T-cell (primary cell): ENCODE measurements at regions not wholly inside any gene's neighbourhood (a gene's known extent, or its start where the extent isn't known, plus 50 kb on each side); places are given as distances from the start of the nearest gene placed in this dataset.

Experiments used
- ATAC-seq, 4 experiments: fragments of 200-7000 bp in 3 of 4; fragments of 150-1000 bp in 1 of 4; cut with Tn5 transposase; replicated peaks in 1 of 4; 1 replicate in 3 of 4; 2 replicates in 1 of 4; pipeline ENCODE4 v1.10.0; 2021; ENCODE audit warnings: moderate library complexity in 3 of 4, mild to moderate bottlenecking in 2 of 4, moderate number of reproducible peaks in 1 of 4
- CTCF ChIA-PET, 2 donors: fragments of 300-600 bp; sonication (Branson Sonifier 250); formaldehyde crosslinking; loops; one replicate each; lab custom pipeline; 2022; ENCODE audit warnings: antibody characterized with exemption in 2 of 2; lab: Charles Lee
- POLR2A ChIA-PET, 2 donors: fragments of 300-600 bp; sonication (Branson Sonifier 250); formaldehyde crosslinking; loops; one replicate each; lab custom pipeline; 2022; ENCODE audit warnings: antibody characterized with exemption in 2 of 2; lab: Charles Lee
- DNase-seq, 35 experiments: peaks; one replicate each; pipeline versions ENCODE4 v3.0.0 to v3.0.0-alpha.2; 2013 to 2023
- H3K27ac ChIP-seq: one replicate; pipeline ENCODE4 v1.5.1; 2013; ENCODE audit warnings: low read length
- H3K27me3 ChIP-seq, 2 experiments: replicated peaks in 1 of 2; 1 replicate in 1 of 2; 2 replicates in 1 of 2; pipeline versions ENCODE4 v1.6.1 to v1.7.0; 2013; ENCODE audit warnings: low read length in 1 of 2, mixed read lengths in 1 of 2; ENCODE audit not compliant: control insufficient read depth in 2 of 2, insufficient read depth in 2 of 2; ENCODE audit errors: extremely low read depth in 1 of 2
- H3K36me3 ChIP-seq, 2 donors: 1 replicate in 1 of 2; 2 replicates in 1 of 2; pipeline versions ENCODE4 v1.6.1 to v1.7.0; 2013; ENCODE audit warnings: low read length in 1 of 2; ENCODE audit not compliant: control insufficient read depth in 2 of 2, insufficient read depth in 1 of 2; ENCODE audit errors: extremely low read depth in 1 of 2
- H3K4me1 ChIP-seq, 2 experiments: 1 replicate in 1 of 2; 2 replicates in 1 of 2; pipeline versions ENCODE4 v1.6.1 to v1.7.0; 2013; ENCODE audit warnings: low read length in 2 of 2, mixed read lengths in 1 of 2; ENCODE audit not compliant: insufficient read depth in 2 of 2, control insufficient read depth in 1 of 2; ENCODE audit errors: extremely low read depth in 1 of 2
- H3K4me3 ChIP-seq, 2 donors: 1 replicate in 1 of 2; 2 replicates in 1 of 2; pipeline versions ENCODE4 v1.5.1 to v1.7.0; 2013; ENCODE audit warnings: mild to moderate bottlenecking in 2 of 2, low read length in 1 of 2, moderate library complexity in 1 of 2; ENCODE audit not compliant: control insufficient read depth in 1 of 2; ENCODE audit errors: extremely low read depth in 1 of 2
- H3K9me3 ChIP-seq: 2 replicates; pipeline ENCODE4 v1.7.0; 2013
- H3K27ac Mint-ChIP-seq, 2 donors: one replicate each; pipeline ENCODE4 v1.8.0; 2020 to 2021; ENCODE audit warnings: mild to moderate bottlenecking in 2 of 2, mixed read lengths in 2 of 2
- H3K27me3 Mint-ChIP-seq, 2 donors: one replicate each; pipeline ENCODE4 v1.8.0; 2021 to 2022; ENCODE audit warnings: mixed read lengths in 2 of 2
- H3K36me3 Mint-ChIP-seq: one replicate; pipeline ENCODE4 v1.8.0; 2021; ENCODE audit warnings: mixed read lengths
- H3K4me1 Mint-ChIP-seq, 3 donors: one replicate each; pipeline ENCODE4 v1.8.0; 2020 to 2022; ENCODE audit warnings: mixed read lengths in 3 of 3, mild to moderate bottlenecking in 1 of 3
- H3K4me3 Mint-ChIP-seq, 3 donors: one replicate each; pipeline ENCODE4 v1.8.0; 2020 to 2022; ENCODE audit warnings: mild to moderate bottlenecking in 3 of 3, mixed read lengths in 3 of 3, moderate library complexity in 3 of 3
- H3K9me3 Mint-ChIP-seq, 3 donors: one replicate each; pipeline ENCODE4 v1.8.0; 2020 to 2022; ENCODE audit warnings: mixed read lengths in 3 of 3
- WGBS: methylation state at CpG from one replicate; pipeline ENCODE4 v1.1.5; 2013; ENCODE audit warnings: missing lambda C conversion rate; ENCODE audit not compliant: insufficient coverage; 5-methylcytosine and 5-hydroxymethylcytosine counted together

- Histone ChIP-seq H3K4me3 (no peak overlapping the region), H3K27me3 (no peaks in the 10 kb centered on the region), H3K9me3 (no peaks in the 10 kb centered on the region), H3K27ac (no peak overlapping the region), H3K36me3 (no peaks in the 10 kb centered on the region), H3K4me1 (no peaks in the 10 kb centered on the region)
- DNase-seq, result no peak
- H3K4me1 Mint-ChIP-seq, result no peaks in the 10 kb centered on the region
- no peak overlapping the region for H3K27ac Mint-ChIP-seq
- peaks cover 0 to 14% (median 9%) of the 10 kb centered on the region in 3 donors for H3K9me3 Mint-ChIP-seq
- no CpG with 5 or more reads among the region's 2 CpGs for WGBS
- no peaks in the 10 kb centered on the region for H3K27me3 Mint-ChIP-seq
- POLR2A ChIA-PET, result no interaction called here
- H3K36me3 Mint-ChIP-seq, result no peaks in the 10 kb centered on the region
- ATAC-seq, result no peak
- H3K4me3 Mint-ChIP-seq, result no peak overlapping the region
- CTCF ChIA-PET, result no interaction called here
Observed at GRCh38 chr9:13556656-13557055, 277.2 kb upstream of the MPDZ start.

GRCh38 chr9:13555989-13556500, 276.6 kb upstream of the MPDZ start:
- Histone ChIP-seq H3K9me3 (no peaks in the 10 kb centered on the region), H3K4me1 (no peaks in the 10 kb centered on the region), H3K27ac (no peak overlapping the region), H3K4me3 (no peak overlapping the region), H3K27me3 (no peaks in the 10 kb centered on the region), H3K36me3 (no peaks in the 10 kb centered on the region)
- no CpG with 5 or more reads among the region's 5 CpGs for WGBS
- no peak for ATAC-seq
- Mint-ChIP-seq H3K27ac (no peak overlapping the region), H3K4me1 (no peaks in the 10 kb centered on the region), H3K4me3 (no peak overlapping the region), H3K36me3 (no peaks in the 10 kb centered on the region), H3K9me3 (peaks cover 5 to 14% (median 14%) of the 10 kb centered on the region in 3 donors), H3K27me3 (no peaks in the 10 kb centered on the region)
- CTCF ChIA-PET, result no interaction called here
- DNase-seq, result no peak
- POLR2A ChIA-PET, result no interaction called here

GRCh38 chr9:13555516-13555915, 276.0 kb upstream of the MPDZ start:
- H3K27ac ChIP-seq, result no peak overlapping the region
- H3K27me3 ChIP-seq, result no peaks in the 10 kb centered on the region
- H3K27me3 Mint-ChIP-seq, result no peaks in the 10 kb centered on the region
- CTCF ChIA-PET, result interaction anchor here in 1 of 2 donors (0.6 kb wide), 2 partner anchors 82 to 229 kb away, joined by 3 to 4 read pairs; no protein-coding TSS in a partner anchor
- no peak for DNase-seq
- H3K36me3 ChIP-seq, result no peaks in the 10 kb centered on the region
- H3K4me1 Mint-ChIP-seq, result no peaks in the 10 kb centered on the region
- ATAC-seq, result no peak
- no peaks in the 10 kb centered on the region for H3K36me3 Mint-ChIP-seq
- no peak overlapping the region for H3K27ac Mint-ChIP-seq
- peaks cover 7 to 13% (median 12%) of the 10 kb centered on the region in 3 donors for H3K9me3 Mint-ChIP-seq
- WGBS, result no CpG with 5 or more reads among the region's 4 CpGs
- POLR2A ChIA-PET, result no interaction called here
- no peaks in the 10 kb centered on the region for H3K9me3 ChIP-seq
- no peak overlapping the region for H3K4me3 ChIP-seq
- no peak overlapping the region for H3K4me3 Mint-ChIP-seq
- H3K4me1 ChIP-seq, result no peaks in the 10 kb centered on the region

- no peak for DNase-seq
- ChIA-PET CTCF (no interaction called here), POLR2A (no interaction called here)
- H3K9me3 Mint-ChIP-seq, result peaks cover 5 to 13% (median 8%) of the 10 kb centered on the region in 3 donors
- H3K4me3 ChIP-seq, result no peak overlapping the region
- H3K27ac ChIP-seq, result no peak overlapping the region
- H3K27me3 ChIP-seq, result no peaks in the 10 kb centered on the region
- no peaks in the 10 kb centered on the region for H3K9me3 ChIP-seq
- H3K27ac Mint-ChIP-seq, result no peak overlapping the region
- H3K36me3 Mint-ChIP-seq, result no peaks in the 10 kb centered on the region
- no peaks in the 10 kb centered on the region for H3K36me3 ChIP-seq
- H3K4me1 Mint-ChIP-seq, result no peaks in the 10 kb centered on the region
- H3K4me3 Mint-ChIP-seq, result no peak overlapping the region
- H3K27me3 Mint-ChIP-seq, result no peaks in the 10 kb centered on the region
- H3K4me1 ChIP-seq, result no peaks in the 10 kb centered on the region
- no peak for ATAC-seq
Observed at GRCh38 chr9:13554626-13555025, 275.1 kb upstream of the MPDZ start.

GRCh38 chr9:13552606-13553215, 273.2 kb upstream of the MPDZ start:
- Histone ChIP-seq H3K36me3 (no peaks in the 10 kb centered on the region), H3K27ac (no peak overlapping the region), H3K4me3 (no peak overlapping the region), H3K9me3 (no peaks in the 10 kb centered on the region), H3K4me1 (no peaks in the 10 kb centered on the region), H3K27me3 (no peaks in the 10 kb centered on the region)
- no peaks in the 10 kb centered on the region for H3K4me1 Mint-ChIP-seq
- peaks cover 8 to 16% (median 11%) of the 10 kb centered on the region in 3 donors for H3K9me3 Mint-ChIP-seq
- no peak overlapping the region for H3K27ac Mint-ChIP-seq
- no peaks in the 10 kb centered on the region for H3K36me3 Mint-ChIP-seq
- ATAC-seq (no peak), DNase-seq (no peak)
- CTCF ChIA-PET, result no interaction called here
- no peaks in the 10 kb centered on the region for H3K27me3 Mint-ChIP-seq
- 83% methylated on average over 1 of the region's 5 CpGs for WGBS
- POLR2A ChIA-PET, result no interaction called here
- H3K4me3 Mint-ChIP-seq, result no peak overlapping the region

- WGBS, result 67% methylated on average over 2 of the region's 2 CpGs
- no peak for ATAC-seq
- no peak overlapping the region for H3K4me3 Mint-ChIP-seq
Observed at GRCh38 chr9:13550519-13550918, 271.0 kb upstream of the MPDZ start.

More at GRCh38 chr9:13550519-13550918, 271.0 kb upstream of the MPDZ start:
- Histone ChIP-seq H3K36me3 (no peaks in the 10 kb centered on the region), H3K4me1 (no peaks in the 10 kb centered on the region), H3K27me3 (no peaks in the 10 kb centered on the region), H3K27ac (no peak overlapping the region), H3K4me3 (no peak overlapping the region), H3K9me3 (no peaks in the 10 kb centered on the region)
- no peak for DNase-seq
- peaks cover 8 to 12% (median 11%) of the 10 kb centered on the region in 3 donors for H3K9me3 Mint-ChIP-seq
- ChIA-PET POLR2A (no interaction called here), CTCF (no interaction called here)
- H3K27me3 Mint-ChIP-seq, result no peaks in the 10 kb centered on the region
- no peak overlapping the region for H3K27ac Mint-ChIP-seq
- no peaks in the 10 kb centered on the region for H3K36me3 Mint-ChIP-seq
- H3K4me1 Mint-ChIP-seq, result no peaks in the 10 kb centered on the region
